SK-N-SH (cell line): ENCODE measurements at regions not wholly inside any gene's neighbourhood (a gene's known extent, or its start where the extent isn't known, plus 50 kb on each side); places are given as distances from the start of the nearest gene placed in this dataset.

ENCODE experiments used
- CTCF ChIP-seq: fragments of 200-600 bp; sonication (generic); IDR thresholded peaks from 2 replicates; pipeline ENCODE4 v1.6.1; 2017; ENCODE audit warnings: antibody characterized with exemption, mild to moderate bottlenecking, moderate library complexity
- EZH2phosphoT487 ChIP-seq: fragments of 200-600 bp; sonication (generic); IDR thresholded peaks from 2 replicates; pipeline ENCODE4 v1.6.1; 2017; ENCODE audit warnings: low read depth, mixed run types, mild to moderate bottlenecking, antibody characterized with exemption, moderate library complexity, borderline replicate concordance
- PBX3 ChIP-seq: IDR thresholded peaks from 2 replicates; pipeline ENCODE4; 2012
- POLR2AphosphoS5 ChIP-seq: IDR thresholded peaks from 2 replicates; pipeline ENCODE4 v1.6.1; 2012; ENCODE audit warnings: low read depth, low read length
- RAD21 ChIP-seq: IDR thresholded peaks from 2 replicates; pipeline ENCODE4 v1.6.1; 2012; ENCODE audit warnings: mild to moderate bottlenecking, low read length
- RCOR1 ChIP-seq: fragments of 150-350 bp; IDR thresholded peaks from 2 replicates; pipeline ENCODE4 v1.6.1; 2017; ENCODE audit warnings: antibody characterized with exemption, low read length
- SIN3A ChIP-seq: IDR thresholded peaks from 2 replicates; pipeline ENCODE4 v1.6.1; 2012; ENCODE audit warnings: low read depth, mild to moderate bottlenecking, low read length, moderate library complexity, borderline replicate concordance
- SMC3 ChIP-seq: IDR thresholded peaks from 2 replicates; pipeline ENCODE4 v1.6.1; 2012; ENCODE audit warnings: low read depth, low read length, improper control_type of control experiment
- TAF1 ChIP-seq: IDR thresholded peaks from 2 replicates; pipeline ENCODE4 v1.6.1; 2012; ENCODE audit warnings: low read depth, mild to moderate bottlenecking, low read length, moderate library complexity, borderline replicate concordance
- TEAD4 ChIP-seq: IDR thresholded peaks from 2 replicates; pipeline ENCODE4 v1.4.0; 2012; ENCODE audit warnings: mild to moderate bottlenecking, borderline replicate concordance; ENCODE audit not compliant: insufficient read depth
- USF1 ChIP-seq: IDR thresholded peaks from 2 replicates; pipeline ENCODE4 v1.4.0; 2012; ENCODE audit warnings: low read depth, borderline replicate concordance
- ZBTB33 ChIP-seq: IDR thresholded peaks from 2 replicates; pipeline ENCODE4 v1.4.0; 2012; ENCODE audit warnings: low read depth, borderline replicate concordance

- no peak for TF ChIP-seq CTCF
- no peak for TF ChIP-seq POLR2AphosphoS5
- TF ChIP-seq RCOR1, result no peak
- TF ChIP-seq SMC3, result no peak
- no peak for TF ChIP-seq USF1
- no peak for TF ChIP-seq RAD21
- no peak for TF ChIP-seq EZH2phosphoT487
- no peak for TF ChIP-seq SIN3A
- TF ChIP-seq TAF1, result no peak
- no peak for TF ChIP-seq PBX3
- TF ChIP-seq TEAD4, result no peak
- TF ChIP-seq ZBTB33, result no peak
These were observed 326.5 kb downstream of the HAPSTR1 start for GRCh38 chr16:9417898-9418297.
